ENCODE measurements at regions not wholly inside any gene's neighbourhood (a gene's known extent, or its start where the extent isn't known, plus 50 kb on each side); places are given as distances from the start of the nearest gene placed in this dataset.

GRCh38 chrX:151796576-151796975 is 62.0 kb downstream of the CNGA2 start:
- no peak for DNase-seq (ENCODE audit: low spot score)

- peak; percentile 55 for DNase-seq (ENCODE audit: low spot score)
These were observed 67.4 kb downstream of the CNGA2 start for GRCh38 chrX:151801980-151802379.

DNA sequence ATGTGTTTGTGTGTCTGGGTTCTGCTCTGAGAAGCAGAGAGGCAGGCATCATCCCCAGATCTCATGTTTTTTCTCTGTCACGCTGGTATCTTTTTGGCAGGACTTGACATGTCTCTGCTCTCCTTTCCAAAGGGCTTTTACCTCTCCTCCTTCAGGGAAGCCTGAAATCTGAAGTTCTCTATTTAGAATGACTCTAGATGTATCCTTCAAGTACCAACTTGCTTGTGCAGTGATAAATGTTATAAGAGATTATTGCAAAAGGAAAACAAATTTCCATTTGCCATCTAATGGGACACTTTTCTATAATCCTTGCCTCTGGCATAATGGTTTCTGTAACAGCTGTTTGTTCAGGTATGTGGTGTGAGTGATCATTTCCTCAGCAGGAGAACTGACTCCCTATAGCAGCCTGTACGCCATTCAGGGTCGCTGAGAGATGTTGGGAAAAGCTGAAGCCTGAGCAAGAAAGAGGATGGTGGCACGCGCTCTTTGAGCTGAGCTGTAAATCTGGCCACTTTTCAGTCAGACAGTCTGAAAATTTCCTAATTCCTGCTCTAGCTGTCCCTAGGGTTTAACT is 72.5 kb downstream of the CNGA2 start:
- no peak for DNase-seq (ENCODE audit: low spot score)

GRCh38 chrX:151812661-151813060 is 78.1 kb downstream of the CNGA2 start:
- DNase-seq (ENCODE audit: low spot score): no peak

- DNase-seq (ENCODE audit: low spot score): no peak
These were observed 80.2 kb downstream of the CNGA2 start for GRCh38 chrX:151814767-151815166.

DNA sequence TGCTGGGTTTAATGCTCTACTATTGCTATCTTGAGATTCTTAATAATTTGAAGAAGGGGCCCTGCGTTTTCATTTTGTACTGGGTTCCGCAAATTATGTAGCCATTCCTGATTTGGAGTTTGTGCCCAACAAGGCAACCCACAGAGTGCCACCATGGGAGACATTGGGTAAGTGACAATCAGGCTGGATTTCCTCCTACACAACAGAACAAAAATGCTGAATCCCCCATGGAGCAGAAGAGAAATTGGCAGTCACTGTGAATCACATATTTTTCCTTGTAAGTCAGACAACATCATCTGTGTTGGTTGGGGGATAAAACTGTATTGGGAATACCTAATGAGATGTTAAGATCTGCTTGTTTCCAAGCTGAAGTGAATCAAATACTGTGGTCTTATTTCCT is 80.9 kb downstream of the CNGA2 start:
- DNase-seq (ENCODE audit: low spot score): no peak

DNA sequence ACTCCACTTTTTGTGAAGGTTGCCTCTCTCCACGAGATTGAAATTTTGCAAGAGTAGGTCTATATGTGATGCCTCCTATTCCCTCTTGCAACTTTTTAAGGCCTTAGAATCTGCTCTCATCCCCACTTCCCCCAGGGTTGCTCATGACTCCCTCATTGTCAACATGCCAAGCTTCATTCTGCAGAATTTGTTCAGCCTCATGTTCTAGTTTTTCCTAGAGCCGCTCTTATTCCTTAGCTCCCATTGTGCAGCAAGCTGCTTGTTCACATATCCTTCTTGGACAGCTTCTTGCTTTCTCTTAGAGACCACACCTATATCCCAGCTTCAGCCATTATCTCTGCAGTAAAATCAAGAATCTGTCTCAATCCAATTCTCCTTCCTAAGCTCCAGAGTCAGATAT is 82.4 kb downstream of the CNGA2 start:
- DNase-seq (ENCODE audit: low spot score): no peak

- DNase-seq (ENCODE audit: low spot score): no peak
These were observed 84.3 kb downstream of the CNGA2 start for GRCh38 chrX:151818828-151819227.

- DNase-seq (ENCODE audit: low spot score): no peak
These were observed 86.7 kb downstream of the CNGA2 start for GRCh38 chrX:151821226-151821625.

DNA sequence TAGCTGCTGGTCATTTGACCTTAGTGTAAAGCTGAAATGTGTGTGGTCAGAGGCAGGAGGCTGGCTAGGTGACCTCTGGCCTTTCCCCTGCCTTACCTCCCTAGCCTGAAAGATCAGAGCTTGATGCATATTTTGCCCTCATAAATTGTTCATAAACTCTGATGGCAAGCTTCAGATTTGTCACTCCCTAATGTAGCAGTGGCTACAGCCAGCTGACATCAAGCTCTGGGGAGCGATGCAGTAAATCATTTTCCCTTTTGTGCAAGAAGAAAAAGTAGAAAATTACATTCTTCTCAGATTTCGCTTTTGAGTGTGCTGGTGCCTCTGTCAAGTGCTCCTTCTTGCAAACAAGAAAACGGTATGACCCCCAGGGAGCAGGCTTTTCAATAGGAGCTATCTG is 87.7 kb upstream of the MAGEA4 start:
- no peak for DNase-seq (ENCODE audit: low spot score)

- peak; percentile 54 for DNase-seq (ENCODE audit: low spot score)
These were observed 86.7 kb upstream of the MAGEA4 start for GRCh38 chrX:151825925-151826485.

- no peak for DNase-seq (ENCODE audit: low spot score)
These were observed 84.1 kb upstream of the MAGEA4 start for GRCh38 chrX:151828439-151829080.

DNA sequence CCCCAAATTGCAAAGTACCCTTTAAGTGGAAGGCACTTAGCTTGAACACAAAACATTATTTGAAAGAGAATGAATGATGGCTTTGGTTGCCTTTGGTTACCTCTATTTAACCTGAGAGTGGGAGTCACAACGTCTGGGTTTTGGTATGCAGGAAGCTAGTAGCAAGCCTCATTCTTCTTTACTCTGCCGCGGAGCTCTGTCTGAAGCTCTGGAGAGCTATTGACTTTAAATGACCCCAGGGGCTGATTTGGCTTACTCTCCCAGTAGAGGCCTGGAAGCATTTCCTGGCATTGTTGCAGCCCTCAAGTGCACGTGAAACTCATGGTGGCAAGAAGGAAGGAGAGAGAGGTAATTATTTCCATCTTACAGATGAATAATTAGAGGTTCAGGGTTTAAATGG is 81.8 kb upstream of the MAGEA4 start:
- DNase-seq (ENCODE audit: low spot score): no peak

- peak; percentile 5 for DNase-seq (ENCODE audit: low spot score)
These were observed 60.4 kb upstream of the MAGEA4 start for GRCh38 chrX:151852294-151852693.

DNA sequence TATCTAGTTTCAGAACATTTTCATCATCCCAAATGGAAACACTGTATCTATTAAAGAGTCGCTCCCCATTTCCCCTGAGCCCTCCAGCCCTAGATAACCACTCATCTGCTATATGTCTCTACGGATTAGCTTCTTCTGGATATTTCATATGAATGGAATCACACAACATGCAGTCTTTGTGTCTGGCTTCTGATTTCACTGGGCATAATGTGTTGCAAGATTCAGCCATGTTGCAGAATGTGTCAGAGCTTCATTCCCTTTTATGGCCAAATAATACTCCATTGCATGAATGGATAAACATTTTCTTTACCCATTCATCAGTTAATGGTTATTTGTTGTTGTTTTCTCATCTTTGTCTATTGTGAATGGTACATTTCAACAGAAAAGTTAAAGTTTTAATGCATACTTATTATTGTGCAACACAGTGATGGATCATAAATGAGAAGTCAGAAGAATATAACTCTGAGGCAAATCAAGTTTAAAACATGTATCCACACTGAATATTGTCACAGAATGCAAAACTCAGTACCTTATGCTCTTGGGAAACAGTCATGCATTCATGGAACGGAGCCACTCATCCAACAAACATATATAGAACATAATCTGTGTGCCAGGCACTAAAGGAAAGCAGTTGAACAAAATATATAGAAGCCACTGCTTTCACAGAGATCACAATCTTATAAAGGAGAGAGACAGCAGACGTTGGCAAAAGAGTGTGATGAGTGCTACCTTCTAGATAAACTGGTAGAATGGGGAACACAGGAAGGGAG is 57.8 kb upstream of the MAGEA4 start:
- DNase-seq (ENCODE audit: low spot score): no peak

- DNase-seq (ENCODE audit: low spot score): no peak
These were observed 53.2 kb upstream of the MAGEA4 start for GRCh38 chrX:151859481-151859880.

- no peak for DNase-seq (ENCODE audit: low spot score)
These were observed 51.9 kb upstream of the MAGEA4 start for GRCh38 chrX:151860827-151861226.
